T47D (cell line): ENCODE measurements at regions not wholly inside any gene's neighbourhood (a gene's known extent, or its start where the extent isn't known, plus 50 kb on each side); places are given as distances from the start of the nearest gene placed in this dataset.

Experiments used
- DNase-seq, 2 experiments: peaks; one replicate each; pipeline versions ENCODE4 v3.0.0 to v3.0.0-alpha.2; 2011 to 2012; ENCODE audit warnings: low read depth in 1 of 2, low spot score in 1 of 2
- JUND ChIP-seq: IDR thresholded peaks from 2 replicates; pipeline ENCODE4 v1.6.1; 2012; ENCODE audit warnings: low read depth
- in situ Hi-C: cut with HindIII; loops from 2 replicates; pipeline ENCODE4 v1.10.0; 2016; ENCODE audit warnings: low sequenced_read_pairs, low pct_unique_long_range_greater_than_20kb

GRCh38 chr7:88480271-88480670, 173.6 kb upstream of the STEAP4 start:
- no peak for DNase-seq
- no peak for TF ChIP-seq JUND
- in situ Hi-C loops = no loop called here

- TF ChIP-seq JUND = no peak
These were observed 171.3 kb upstream of the STEAP4 start for GRCh38 chr7:88477976-88478375.

GRCh38 chr7:88465600-88465999, 158.9 kb upstream of the STEAP4 start:
- no peak for TF ChIP-seq JUND
- in situ Hi-C loops = no loop called here
- DNase-seq = no peak

More at GRCh38 chr7:88477976-88478375, 171.3 kb upstream of the STEAP4 start:
- in situ Hi-C loops = no loop called here
- DNase-seq = no peak

- no peak for TF ChIP-seq JUND
- in situ Hi-C loops = no loop called here
- DNase-seq = no peak
These were observed 156.1 kb upstream of the STEAP4 start for GRCh38 chr7:88462799-88463198.

GRCh38 chr7:88460650-88461049, 154.0 kb upstream of the STEAP4 start:
- no peak for DNase-seq
- no peak for TF ChIP-seq JUND

GRCh38 chr7:88458946-88459345, 152.3 kb upstream of the STEAP4 start:
- DNase-seq = no peak
- TF ChIP-seq JUND = no peak
- in situ Hi-C loops = no loop called here

More at GRCh38 chr7:88460650-88461049, 154.0 kb upstream of the STEAP4 start:
- in situ Hi-C loops = no loop called here

- no peak for TF ChIP-seq JUND
- no peak for DNase-seq
- in situ Hi-C loops = no loop called here
These were observed 151.6 kb upstream of the STEAP4 start for GRCh38 chr7:88458279-88458678.

GRCh38 chr7:88457320-88457719, 150.6 kb upstream of the STEAP4 start:
- TF ChIP-seq JUND = no peak
- in situ Hi-C loops = no loop called here
- DNase-seq = no peak

- in situ Hi-C loops = no loop called here
- no peak for DNase-seq
- TF ChIP-seq JUND = no peak
These were observed 149.8 kb upstream of the STEAP4 start for GRCh38 chr7:88456490-88456889.

GRCh38 chr7:88455696-88456095, 149.0 kb upstream of the STEAP4 start:
- DNase-seq = no peak
- no peak for TF ChIP-seq JUND
- in situ Hi-C loops = no loop called here

GRCh38 chr7:88452646-88453045, 146.0 kb upstream of the STEAP4 start:
- in situ Hi-C loops = no loop called here
- TF ChIP-seq JUND = no peak
- DNase-seq = no peak

GRCh38 chr7:88450874-88451273, 144.2 kb upstream of the STEAP4 start:
- in situ Hi-C loops = no loop called here
- no peak for TF ChIP-seq JUND
- DNase-seq = no peak

GRCh38 chr7:88449410-88449809, 142.7 kb upstream of the STEAP4 start:
- no peak for DNase-seq
- in situ Hi-C loops = no loop called here
- TF ChIP-seq JUND = no peak

GRCh38 chr7:88442413-88442812, 135.7 kb upstream of the STEAP4 start:
- in situ Hi-C loops = no loop called here
- no peak for TF ChIP-seq JUND
- no peak for DNase-seq
